KOPT-K1 (cell line): ENCODE measurements at regions not wholly inside any gene's neighbourhood (a gene's known extent, or its start where the extent isn't known, plus 50 kb on each side); places are given as distances from the start of the nearest gene placed in this dataset.

Experiments used
- H3K27ac ChIP-seq: fragments of 200-600 bp; sonication (generic); 2 replicates; pipeline ENCODE4 v1.5.1; 2016; ENCODE audit warnings: antibody characterized with exemption, mild to moderate bottlenecking, low read depth, low read length; ENCODE audit not compliant: poor library complexity, severe bottlenecking
- H3K36me3 ChIP-seq: fragments of 200-600 bp; sonication (generic); 2 replicates; pipeline ENCODE4 v1.5.1; 2017; ENCODE audit warnings: antibody characterized with exemption, mild to moderate bottlenecking, low read length, moderate library complexity; ENCODE audit not compliant: insufficient read depth
- H3K9me3 ChIP-seq: fragments of 200-600 bp; sonication (generic); 2 replicates; pipeline ENCODE4 v1.5.1; 2017; ENCODE audit warnings: antibody characterized with exemption, low read length, mild to moderate bottlenecking; ENCODE audit not compliant: insufficient read depth, poor library complexity, severe bottlenecking

DNA sequence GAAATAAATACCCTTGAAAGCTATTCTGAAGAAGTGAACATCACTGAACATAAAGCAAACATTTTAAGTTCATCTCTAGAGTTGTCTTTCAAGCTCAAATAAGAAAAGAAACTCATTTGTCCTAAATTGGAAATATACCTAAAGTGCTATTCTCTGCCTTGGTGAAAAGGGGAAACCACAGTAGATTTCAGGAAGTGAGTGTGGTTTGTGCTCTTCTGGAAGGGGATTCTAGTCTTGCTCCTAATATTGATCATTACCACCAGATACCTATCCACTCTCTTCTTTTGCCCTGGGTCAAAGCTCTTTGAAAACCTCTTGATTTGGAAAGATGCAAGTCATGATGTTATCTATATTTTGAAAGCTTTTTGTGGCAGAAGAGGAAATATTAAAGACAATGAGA is 798.1 kb downstream of the ADGRL2 start:
- Histone ChIP-seq H3K36me3 (no peaks in the 10 kb centered on the region), H3K9me3 (no peaks in the 10 kb centered on the region), H3K27ac (no peak overlapping the region)

- no peaks in the 10 kb centered on the region for H3K9me3 ChIP-seq
Measured at GRCh38 chr1:82598337-82598736, 797.6 kb downstream of the ADGRL2 start.

GRCh38 chr1:82597649-82598048 is 796.9 kb downstream of the ADGRL2 start:
- no peaks in the 10 kb centered on the region for H3K9me3 ChIP-seq
- no peaks in the 10 kb centered on the region for H3K36me3 ChIP-seq
- no peak overlapping the region for H3K27ac ChIP-seq

More at GRCh38 chr1:82598337-82598736, 797.6 kb downstream of the ADGRL2 start:
- Histone ChIP-seq H3K36me3 (no peaks in the 10 kb centered on the region), H3K27ac (no peak overlapping the region)

GRCh38 chr1:82597141-82597540 is 796.4 kb downstream of the ADGRL2 start:
- Histone ChIP-seq H3K9me3 (no peaks in the 10 kb centered on the region), H3K36me3 (no peaks in the 10 kb centered on the region), H3K27ac (no peak overlapping the region)

DNA sequence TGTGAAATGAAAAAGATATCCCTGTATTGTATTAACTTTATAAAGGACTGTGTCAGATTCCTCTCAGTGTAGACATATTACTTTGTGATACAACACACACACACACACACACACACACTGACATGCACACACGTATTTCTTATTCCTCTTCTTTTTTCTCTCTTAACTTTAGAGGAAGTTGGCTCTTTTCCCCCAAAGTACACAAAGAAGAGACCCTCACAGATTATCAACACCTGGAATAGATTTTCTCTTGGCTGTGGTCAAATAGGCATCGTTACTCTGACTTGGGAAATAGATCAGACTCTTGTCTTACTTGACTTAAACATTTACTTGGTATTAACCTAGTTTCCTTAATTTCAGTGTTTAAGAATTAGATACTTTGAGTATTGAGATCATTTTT is 792.8 kb downstream of the ADGRL2 start:
- no peak overlapping the region for H3K27ac ChIP-seq
- H3K9me3 ChIP-seq, result no peaks in the 10 kb centered on the region
- H3K36me3 ChIP-seq, result no peaks in the 10 kb centered on the region

- no peak overlapping the region for H3K27ac ChIP-seq
- no peaks in the 10 kb centered on the region for H3K36me3 ChIP-seq
- no peaks in the 10 kb centered on the region for H3K9me3 ChIP-seq
Measured at GRCh38 chr1:82589588-82589987, 788.9 kb downstream of the ADGRL2 start.

GRCh38 chr1:82587371-82587770 is 786.6 kb downstream of the ADGRL2 start:
- H3K36me3 ChIP-seq, result no peaks in the 10 kb centered on the region
- no peak overlapping the region for H3K27ac ChIP-seq
- H3K9me3 ChIP-seq, result no peaks in the 10 kb centered on the region

- no peaks in the 10 kb centered on the region for H3K36me3 ChIP-seq
- no peak overlapping the region for H3K27ac ChIP-seq
- H3K9me3 ChIP-seq, result no peaks in the 10 kb centered on the region
Measured at GRCh38 chr1:82586473-82586872, 785.7 kb downstream of the ADGRL2 start.

DNA sequence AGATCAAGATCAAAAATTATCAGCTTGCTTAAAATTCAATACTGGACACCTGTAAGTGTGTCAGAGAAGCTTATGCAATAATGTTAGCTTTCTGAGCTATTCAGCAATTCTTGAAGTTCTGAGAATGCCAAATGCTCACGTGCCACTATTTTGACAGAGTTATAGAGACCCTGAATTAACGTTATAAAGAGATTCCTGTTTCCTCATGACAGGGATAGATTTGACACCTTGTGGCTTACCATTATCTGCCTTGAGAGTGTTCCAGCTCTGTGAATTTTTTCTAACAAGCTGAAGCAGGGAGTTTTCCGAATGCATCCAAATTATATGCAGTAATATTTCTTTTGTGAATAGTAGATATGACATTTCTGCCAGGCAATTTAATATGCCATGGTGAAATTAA is 781.6 kb downstream of the ADGRL2 start:
- H3K27ac ChIP-seq, result no peak overlapping the region
- no peaks in the 10 kb centered on the region for H3K36me3 ChIP-seq
- no peaks in the 10 kb centered on the region for H3K9me3 ChIP-seq

DNA sequence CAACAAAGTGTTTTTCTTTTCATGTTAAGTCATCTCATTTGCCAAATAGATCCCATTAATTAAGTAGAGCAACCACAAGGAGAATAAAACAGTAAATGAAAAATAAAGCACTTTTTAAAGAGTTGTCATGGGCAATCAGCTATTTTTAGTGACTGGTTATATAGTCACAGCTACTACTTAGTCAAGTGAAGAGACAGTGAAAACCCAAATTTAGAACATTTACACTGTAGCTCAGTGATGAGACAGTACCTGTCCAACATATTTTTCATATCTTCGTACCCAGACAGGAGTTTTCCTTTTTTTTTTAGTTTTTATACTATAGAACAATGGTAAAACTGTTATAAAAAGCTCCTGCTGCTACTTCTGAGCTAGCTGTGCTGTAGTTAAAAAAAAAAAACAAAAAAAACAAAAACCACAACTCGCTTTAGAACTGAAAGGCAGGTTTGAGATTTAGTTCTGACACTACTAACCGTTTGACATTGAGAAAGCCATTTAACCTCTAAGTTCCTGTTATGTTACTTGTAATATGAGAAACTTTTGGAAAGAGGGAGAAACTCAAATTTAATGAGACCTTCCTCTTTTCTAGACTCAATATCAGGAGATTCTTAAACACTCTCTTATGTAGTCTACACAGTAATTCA is 777.5 kb downstream of the ADGRL2 start:
- Histone ChIP-seq H3K27ac (no peak overlapping the region), H3K9me3 (no peaks in the 10 kb centered on the region), H3K36me3 (no peaks in the 10 kb centered on the region)

DNA sequence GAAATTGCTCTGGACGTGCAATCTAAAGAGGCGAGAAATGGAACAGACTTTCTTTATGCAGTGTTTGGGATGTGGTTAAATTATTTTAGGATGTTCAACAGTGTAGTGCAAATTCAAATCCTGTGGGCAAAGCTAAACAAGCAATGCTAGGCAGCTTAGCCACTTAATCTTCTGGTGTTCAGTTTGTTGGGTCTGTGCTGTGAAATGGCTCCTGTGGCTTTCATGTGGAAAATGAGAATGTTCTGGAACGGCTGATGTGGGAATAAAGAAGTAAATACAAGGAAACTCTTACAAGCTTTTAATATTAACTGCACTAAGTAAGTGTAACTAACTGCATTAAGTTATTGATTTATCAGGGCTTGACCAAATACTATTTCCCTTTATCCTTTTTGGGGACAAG is 766.6 kb downstream of the ADGRL2 start:
- Histone ChIP-seq H3K9me3 (no peaks in the 10 kb centered on the region), H3K36me3 (no peaks in the 10 kb centered on the region), H3K27ac (no peak overlapping the region)

DNA sequence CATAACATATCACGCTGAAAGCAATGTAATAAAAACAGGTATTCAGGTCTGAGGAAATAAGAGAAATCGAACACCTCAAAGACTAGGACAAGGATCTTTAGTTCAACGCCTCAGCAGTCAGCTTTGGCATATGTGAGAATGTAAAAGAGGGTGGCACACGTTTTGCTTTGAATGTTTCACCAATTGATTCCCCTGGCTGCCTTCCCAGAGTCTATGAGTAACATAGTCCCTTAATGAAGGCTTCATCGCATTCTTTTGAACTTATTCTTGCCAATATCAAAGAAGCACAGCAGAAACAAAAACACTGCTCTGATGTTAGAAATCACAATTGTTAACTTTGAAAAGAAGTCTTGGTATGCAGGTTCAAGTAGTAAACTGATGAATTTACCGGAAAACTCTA is 764.8 kb downstream of the ADGRL2 start:
- H3K27ac ChIP-seq, result no peak overlapping the region
- H3K36me3 ChIP-seq, result no peaks in the 10 kb centered on the region
- H3K9me3 ChIP-seq, result no peaks in the 10 kb centered on the region

DNA sequence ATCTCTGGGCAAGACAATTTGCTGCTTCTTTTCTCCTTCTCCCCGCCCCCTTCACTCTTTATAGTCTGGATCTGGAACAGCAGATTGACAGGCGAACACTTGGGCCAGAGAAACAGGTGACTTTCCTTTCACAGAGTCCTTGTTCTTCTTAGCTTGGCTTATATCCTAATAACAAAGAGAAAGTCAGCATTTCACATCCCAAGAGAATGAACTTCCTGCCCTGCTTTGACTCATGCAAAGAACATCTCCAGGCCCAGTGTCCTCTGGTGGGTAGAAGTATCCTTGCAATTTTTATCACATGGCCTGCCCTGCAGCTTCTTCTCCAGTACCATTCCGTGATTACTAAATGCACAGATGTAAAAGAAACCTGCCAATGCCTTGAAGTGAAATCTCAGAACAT is 764.4 kb downstream of the ADGRL2 start:
- Histone ChIP-seq H3K9me3 (no peaks in the 10 kb centered on the region), H3K27ac (no peak overlapping the region), H3K36me3 (no peaks in the 10 kb centered on the region)

- H3K9me3 ChIP-seq, result no peaks in the 10 kb centered on the region
- H3K27ac ChIP-seq, result no peak overlapping the region
- no peaks in the 10 kb centered on the region for H3K36me3 ChIP-seq
Measured at GRCh38 chr1:82564333-82564732, 763.6 kb downstream of the ADGRL2 start.

- H3K9me3 ChIP-seq, result no peaks in the 10 kb centered on the region
- no peak overlapping the region for H3K27ac ChIP-seq
- no peaks in the 10 kb centered on the region for H3K36me3 ChIP-seq
Measured at GRCh38 chr1:82562448-82562847, 761.7 kb downstream of the ADGRL2 start.

DNA sequence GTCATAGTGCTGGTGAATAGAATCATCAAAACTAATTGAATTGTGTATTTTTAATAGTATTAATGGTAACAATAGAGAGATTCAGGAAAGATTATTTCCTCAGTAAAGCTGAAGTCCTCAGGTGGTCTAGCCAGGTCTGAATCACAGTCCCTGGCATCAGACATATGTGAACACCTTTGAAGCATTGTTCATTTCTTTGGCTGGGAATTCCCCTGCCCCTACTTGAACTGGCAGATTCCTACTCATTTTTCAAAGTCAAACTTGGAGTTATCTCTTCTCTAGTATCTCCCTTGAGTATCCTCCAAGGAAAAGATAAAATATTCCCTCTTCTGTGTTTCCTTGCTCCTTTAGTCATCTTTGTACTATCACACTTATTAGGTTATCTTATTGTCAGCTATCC is 759.8 kb downstream of the ADGRL2 start:
- Histone ChIP-seq H3K27ac (no peak overlapping the region), H3K36me3 (no peaks in the 10 kb centered on the region), H3K9me3 (no peaks in the 10 kb centered on the region)
